Heart left ventricle (tissue), 16 donors: ENCODE measurements at regions not wholly inside any gene's neighbourhood (a gene's known extent, or its start where the extent isn't known, plus 50 kb on each side); places are given as distances from the start of the nearest gene placed in this dataset.

ENCODE experiments used
- ATAC-seq, 4 donors: fragments of 200-7000 bp; cut with Tn5 transposase; one replicate each; pipeline ENCODE4 v1.9.1; 2020 to 2022; ENCODE audit warnings: moderate library complexity in 4 of 4, mild to moderate bottlenecking in 3 of 4, moderate number of reproducible peaks in 1 of 4
- DNase-seq, 5 donors: peaks; one replicate each; pipeline ENCODE4 v3.0.0-alpha.2; 2020
- H3K27ac ChIP-seq, 12 donors: fragments of 200-600 bp; sonication (generic) in 4 of 12; one replicate each; pipeline versions ENCODE4 v1.5.0 to v1.8.0; 2016 to 2022; ENCODE audit warnings: mild to moderate bottlenecking in 2 of 12
- H3K27me3 ChIP-seq, 9 donors: fragments of 200-600 bp; sonication (generic) in 2 of 9; one replicate each; pipeline versions ENCODE4 v1.5.1 to v1.8.0; 2016 to 2022; ENCODE audit warnings: mild to moderate bottlenecking in 3 of 9
- H3K36me3 ChIP-seq, 9 donors: fragments of 200-600 bp; sonication (generic) in 2 of 9; one replicate each; pipeline versions ENCODE4 v1.5.0 to v1.8.0; 2018 to 2022; ENCODE audit warnings: mild to moderate bottlenecking in 2 of 9
- H3K4me1 ChIP-seq, 12 donors: fragments of 200-600 bp; sonication (generic) in 4 of 12; one replicate each; pipeline versions ENCODE4 v1.5.0 to v1.8.0; 2016 to 2022; ENCODE audit warnings: mild to moderate bottlenecking in 3 of 12
- H3K4me3 ChIP-seq, 12 donors: fragments of 200-600 bp; sonication (generic) in 4 of 12; one replicate each; pipeline versions ENCODE4 v1.5.0 to v1.8.0; 2017 to 2022; ENCODE audit warnings: mild to moderate bottlenecking in 9 of 12, moderate library complexity in 4 of 12
- H3K9me3 ChIP-seq, 12 donors: fragments of 200-600 bp; sonication (generic) in 4 of 12; one replicate each; pipeline versions ENCODE4 v1.5.0 to v1.8.0; 2016 to 2022; ENCODE audit warnings: mild to moderate bottlenecking in 1 of 12
- CTCF ChIP-seq, 12 donors: fragments of 200-600 bp; sonication (generic) in 4 of 12; IDR thresholded peaks; one replicate each; pipeline versions ENCODE4 v1.5.0 to v1.8.0; 2018 to 2022; ENCODE audit warnings: antibody characterized with exemption in 12 of 12, mild to moderate bottlenecking in 5 of 12
- POLR2A ChIP-seq, 2 donors: fragments of 450-650 bp; IDR thresholded peaks; one replicate each; pipeline ENCODE4 v1.6.1; 2017; ENCODE audit warnings: antibody characterized with exemption in 2 of 2, mild to moderate bottlenecking in 2 of 2, moderate library complexity in 2 of 2
- WGBS, 4 donors: extraction: QIAGEN DNeasy Blood & Tissue Kit in 2 of 4; methylation state at CpG; one replicate each; pipeline versions ENCODE4 v1.1.5 to v1.1.7; 2013 to 2018; 5-methylcytosine and 5-hydroxymethylcytosine counted together
- intact Hi-C, 10 donors: fragments of 100-400 bp; cut with DNase I; formaldehyde crosslinking; loops; one replicate each; pipeline versions ENCODE4 v1.11.1 to v1.14.2; 2022
- donor health status: ischemic (EF 13 %, LVEDD 7.1; RV severe dilation, severe dysfunction).
- donor health status: healthy with polysubstance abuse.
- donor health status: DM: no; HTN: yes; CAD: no.
- donor health status: DM: no; HTN: no; CAD: no.
- donor health status: ischemic (EF 25% LVEDD 6.9; RV normal size, moderate dysfunction).
- donor health status: ischemic (EF 25% LVEDD 5.7; RV mildly dilated, moderate dysfunction).
- donor health status: healthy.
- donor health status: DM: yes; HTN: yes; CAD: no.
- donor health status: ischemic (EF 35%, LVEDD 5.7; RV mildly dilated, moderate dysfunction).
- donor health status: nonischemic (EF 11% LVEDD 7.7; RV severe dilation, severe dysfunction).
- donor health status: DM: yes; HTN: yes; CAD: no.
- donor health status: PGD.
- donor health status: ischemic (EF 29% LVEDD 5.4; RV normal size, mild dysfunction).
- donor health status: nonischemic (EF 23%, LVEDD 6.1; RV moderate dilation, normal function).

GRCh38 chr17:70888324-70888723, 719.0 kb downstream of the KCNJ2 start:
- 50 to 70% (median 57%) methylated on average over 2 of the region's 2 CpGs for WGBS, 4 donors
- intact Hi-C loops: no loop called here
- Histone ChIP-seq H3K27me3 (no peaks in the 10 kb centered on the region), H3K27ac (no peak overlapping the region), H3K36me3 (no peaks in the 10 kb centered on the region), H3K4me1 (no peaks in the 10 kb centered on the region), H3K9me3 (no peaks in the 10 kb centered on the region), H3K4me3 (no peak overlapping the region)
- DNase-seq (no peak), ATAC-seq (no peak)
- TF ChIP-seq CTCF (IDR thresholded peaks at IDR 0.05) (no peak), POLR2A (IDR thresholded peaks at IDR 0.05) (no peak)

GRCh38 chr17:70891306-70891705, 722.0 kb downstream of the KCNJ2 start:
- no peak for ATAC-seq

DNA sequence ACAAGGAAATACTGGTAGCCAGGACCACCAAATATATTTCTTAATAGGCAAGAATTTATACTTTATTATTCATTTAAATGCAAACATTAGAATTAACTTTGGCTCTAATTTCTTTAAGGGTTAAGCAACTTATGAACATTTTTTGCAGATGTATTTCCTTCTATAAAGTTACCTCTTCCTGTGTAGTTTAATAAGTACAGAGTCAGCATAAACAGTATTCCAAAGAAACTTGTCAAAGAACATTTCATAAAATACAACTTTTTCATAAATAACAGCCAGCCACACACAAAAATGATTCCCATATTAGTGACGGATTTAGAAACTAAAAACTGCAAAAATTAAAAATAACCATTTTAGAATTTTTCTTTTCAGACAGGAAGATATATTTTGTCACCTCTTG, 723.2 kb downstream of the KCNJ2 start:
- Histone ChIP-seq H3K4me1 (no peaks in the 10 kb centered on the region), H3K4me3 (no peak overlapping the region), H3K9me3 (peaks cover 0 to 17% (median 2%) of the 10 kb centered on the region in 12 donors), H3K27me3 (no peaks in the 10 kb centered on the region), H3K36me3 (no peaks in the 10 kb centered on the region), H3K27ac (no peak overlapping the region)
- whole genome bisulfite sequencing, 4 donors: 65 to 74% (median 69%) methylated on average over 1 of the region's 1 CpG
- DNase-seq (no peak), ATAC-seq (no peak)
- intact Hi-C loops: no loop called here
- TF ChIP-seq CTCF (IDR thresholded peaks at IDR 0.05): no peak

More at GRCh38 chr17:70891306-70891705, 722.0 kb downstream of the KCNJ2 start:
- H3K4me3 ChIP-seq: no peak overlapping the region
- 70 to 81% (median 75%) methylated on average over 4 of the region's 4 CpGs for WGBS, 4 donors
- intact Hi-C loops: no loop called here
- TF ChIP-seq CTCF (IDR thresholded peaks at IDR 0.05): no peak
- no peak for TF ChIP-seq POLR2A (IDR thresholded peaks at IDR 0.05)
- H3K9me3 ChIP-seq: peaks cover 0 to 12% (median 2%) of the 10 kb centered on the region in 12 donors
- DNase-seq: no peak
- H3K27me3 ChIP-seq: no peaks in the 10 kb centered on the region
- H3K4me1 ChIP-seq: no peaks in the 10 kb centered on the region
- no peak overlapping the region for H3K27ac ChIP-seq
- H3K36me3 ChIP-seq: no peaks in the 10 kb centered on the region

- ATAC-seq: no peak
- intact Hi-C loops: no loop called here
Observed at GRCh38 chr17:70896843-70897242, 727.5 kb downstream of the KCNJ2 start.

More at GRCh38 chr17:70896843-70897242, 727.5 kb downstream of the KCNJ2 start:
- Histone ChIP-seq H3K9me3 (peaks cover 0 to 23% (median 4%) of the 10 kb centered on the region in 12 donors), H3K4me3 (no peak overlapping the region), H3K27ac (no peak overlapping the region), H3K4me1 (no peaks in the 10 kb centered on the region), H3K36me3 (no peaks in the 10 kb centered on the region), H3K27me3 (no peaks in the 10 kb centered on the region)
- no peak for DNase-seq
- WGBS, 4 donors: 67 to 78% (median 73%) methylated on average over 4 of the region's 4 CpGs
- TF ChIP-seq POLR2A (IDR thresholded peaks at IDR 0.05) (no peak), CTCF (IDR thresholded peaks at IDR 0.05) (no peak)
